Prostate gland (tissue), 2 donors: ENCODE measurements at regions not wholly inside any gene's neighbourhood (a gene's known extent, or its start where the extent isn't known, plus 50 kb on each side); places are given as distances from the start of the nearest gene placed in this dataset.
"Not testable (repeated sequence)": the region's sequence is repeated elsewhere in the genome, so short reads cannot be mapped to it uniquely, and the experiment has no call there.

ENCODE experiments used
- POLR2A ChIP-seq: fragments of 450-650 bp; IDR thresholded peaks from one replicate; pipeline ENCODE4 v1.6.1; 2016; ENCODE audit warnings: antibody characterized with exemption, mild to moderate bottlenecking
- TF ChIP-seq, protein P1 (sequence below), 4 experiments: fragments of 200-600 bp in 2 of 4; fragments of 450-650 bp in 2 of 4; sonication (generic) in 2 of 4; IDR thresholded peaks; 1 replicate in 3 of 4; 2 replicates in 1 of 4; pipeline ENCODE4 v1.5.1; 2016 to 2019; ENCODE audit warnings: antibody characterized with exemption in 4 of 4, mild to moderate bottlenecking in 2 of 4, moderate library complexity in 2 of 4

DNA sequence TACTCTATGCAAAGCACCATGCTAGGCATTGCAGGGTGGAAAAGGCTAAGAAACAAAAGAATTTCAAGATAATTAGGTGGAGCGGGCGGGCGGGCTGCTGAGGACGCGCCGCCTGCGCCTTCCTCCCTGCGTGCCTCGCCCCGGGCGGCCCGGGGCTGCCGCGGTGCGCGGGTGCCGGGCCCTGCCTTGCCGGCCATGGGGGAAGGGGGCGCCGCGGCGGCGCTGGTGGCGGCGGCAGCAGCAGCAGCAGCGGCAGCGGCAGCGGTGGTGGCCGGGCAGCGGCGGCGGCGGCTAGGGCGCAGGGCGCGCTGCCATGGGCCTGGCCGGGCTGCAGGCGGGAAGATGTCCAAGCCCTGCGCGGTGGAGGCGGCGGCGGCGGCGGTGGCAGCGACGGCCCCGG lies 884.3 kb downstream of the TUBA3C start:
- TF ChIP-seq POLR2A = not testable (repeated sequence)
- TF ChIP-seq, protein P1, sequence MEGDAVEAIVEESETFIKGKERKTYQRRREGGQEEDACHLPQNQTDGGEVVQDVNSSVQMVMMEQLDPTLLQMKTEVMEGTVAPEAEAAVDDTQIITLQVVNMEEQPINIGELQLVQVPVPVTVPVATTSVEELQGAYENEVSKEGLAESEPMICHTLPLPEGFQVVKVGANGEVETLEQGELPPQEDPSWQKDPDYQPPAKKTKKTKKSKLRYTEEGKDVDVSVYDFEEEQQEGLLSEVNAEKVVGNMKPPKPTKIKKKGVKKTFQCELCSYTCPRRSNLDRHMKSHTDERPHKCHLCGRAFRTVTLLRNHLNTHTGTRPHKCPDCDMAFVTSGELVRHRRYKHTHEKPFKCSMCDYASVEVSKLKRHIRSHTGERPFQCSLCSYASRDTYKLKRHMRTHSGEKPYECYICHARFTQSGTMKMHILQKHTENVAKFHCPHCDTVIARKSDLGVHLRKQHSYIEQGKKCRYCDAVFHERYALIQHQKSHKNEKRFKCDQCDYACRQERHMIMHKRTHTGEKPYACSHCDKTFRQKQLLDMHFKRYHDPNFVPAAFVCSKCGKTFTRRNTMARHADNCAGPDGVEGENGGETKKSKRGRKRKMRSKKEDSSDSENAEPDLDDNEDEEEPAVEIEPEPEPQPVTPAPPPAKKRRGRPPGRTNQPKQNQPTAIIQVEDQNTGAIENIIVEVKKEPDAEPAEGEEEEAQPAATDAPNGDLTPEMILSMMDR (IDR thresholded peaks at IDR 0.05) = not testable (repeated sequence)
